GM21723 (cell line): ENCODE measurements at regions not wholly inside any gene's neighbourhood (a gene's known extent, or its start where the extent isn't known, plus 50 kb on each side); places are given as distances from the start of the nearest gene placed in this dataset.
A peak's percentile ranks its signal among the peaks of the same experiment; 100 is the strongest.

ENCODE experiments used
- ATAC-seq: cut with Tn5 transposase; IDR thresholded peaks from one replicate; pipeline ENCODE4 v1.9.1; 2021; ENCODE audit warnings: mild to moderate bottlenecking, moderate library complexity; ENCODE audit not compliant: unreplicated experiment

DNA sequence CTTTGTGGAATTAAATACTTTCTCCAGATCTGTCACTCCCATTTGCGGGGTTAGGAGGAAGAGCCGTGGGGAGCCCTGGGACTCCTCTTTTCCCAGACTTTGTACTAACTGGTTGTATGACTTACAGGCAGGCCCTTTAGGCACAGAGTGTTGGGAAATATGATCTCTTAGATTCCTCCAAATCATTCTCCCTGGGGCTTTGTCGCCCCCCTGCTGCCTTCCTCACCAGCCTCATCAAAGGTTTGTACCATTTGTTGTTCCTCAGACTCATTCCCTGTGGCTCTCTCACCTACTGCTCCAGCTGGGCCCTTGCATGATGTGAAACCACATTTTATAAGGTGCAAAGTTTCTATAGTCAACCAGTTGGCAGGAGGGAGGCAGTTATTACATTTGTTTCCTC is 56.4 kb downstream of the CRYGS start:
- no peak for ATAC-seq

DNA sequence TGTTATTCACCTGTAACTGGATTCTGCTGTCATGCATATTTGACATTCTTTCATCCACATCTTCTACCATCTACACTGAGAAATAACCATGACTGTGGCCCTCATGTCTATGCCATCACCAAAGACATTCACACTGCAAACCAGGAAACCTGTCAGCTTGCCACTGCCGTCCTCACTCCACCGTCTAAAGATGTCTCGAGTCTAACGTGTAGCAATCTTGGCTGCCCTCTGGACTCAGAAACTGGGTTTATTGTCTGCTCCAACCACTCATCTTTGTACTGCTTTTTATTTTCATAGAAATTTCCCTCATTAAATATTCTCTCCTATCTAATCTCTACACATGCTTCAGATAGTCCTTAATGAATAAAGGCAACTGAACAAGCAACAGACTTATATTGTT is 57.1 kb downstream of the CRYGS start:
- ATAC-seq = no peak

DNA sequence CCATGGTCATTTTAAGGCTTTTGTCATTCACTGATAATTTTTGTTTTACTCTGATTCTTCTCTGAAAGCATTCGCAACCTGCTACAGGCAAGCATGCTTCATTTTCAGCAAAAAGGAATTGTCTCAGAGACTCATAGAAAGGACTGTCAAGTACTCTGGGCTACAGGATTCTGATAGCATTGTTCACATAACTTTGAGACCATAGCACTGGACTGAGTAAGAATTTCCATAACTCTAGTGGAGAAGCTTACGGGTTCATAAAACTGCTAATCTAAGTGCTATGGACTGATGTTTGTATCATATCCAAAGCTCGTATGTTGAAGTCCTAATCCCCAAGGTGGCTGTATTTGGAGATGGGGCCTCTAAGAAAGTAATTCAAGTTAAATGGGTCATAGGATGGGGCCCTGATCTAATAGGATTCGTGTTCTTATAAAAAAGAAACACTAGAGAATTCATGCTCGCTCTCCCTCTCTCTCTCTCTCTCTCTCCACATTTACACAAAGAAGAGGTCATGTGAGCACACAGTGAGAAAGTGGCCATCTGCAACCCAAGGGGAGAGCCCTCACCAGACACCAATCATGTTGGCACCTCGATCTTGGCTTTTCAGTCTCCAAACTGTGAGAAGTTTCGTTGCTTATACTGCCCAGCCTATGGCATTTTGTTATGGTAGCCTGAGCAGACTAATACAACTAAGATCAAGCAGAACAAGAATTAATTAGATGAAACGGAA is 60.4 kb downstream of the CRYGS start:
- no peak for ATAC-seq

DNA sequence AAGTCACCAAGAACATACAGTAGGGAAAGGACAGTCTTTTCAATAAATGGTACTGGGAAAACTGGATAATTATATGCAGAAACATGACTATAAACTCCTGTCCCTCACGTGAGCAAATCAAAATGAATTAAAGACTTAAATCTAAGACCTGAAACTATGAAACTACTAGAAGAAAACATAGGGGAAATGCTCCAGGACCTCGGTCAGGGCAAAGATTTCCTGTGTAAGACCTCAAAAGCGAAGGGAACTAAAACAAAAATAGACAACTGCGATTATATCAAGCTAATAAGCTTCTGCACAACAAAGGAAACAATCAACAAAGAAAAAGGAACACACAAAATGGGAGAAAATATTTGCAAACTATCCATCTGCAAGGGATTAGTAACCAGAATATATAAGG is 62.7 kb downstream of the CRYGS start:
- ATAC-seq = no peak

DNA sequence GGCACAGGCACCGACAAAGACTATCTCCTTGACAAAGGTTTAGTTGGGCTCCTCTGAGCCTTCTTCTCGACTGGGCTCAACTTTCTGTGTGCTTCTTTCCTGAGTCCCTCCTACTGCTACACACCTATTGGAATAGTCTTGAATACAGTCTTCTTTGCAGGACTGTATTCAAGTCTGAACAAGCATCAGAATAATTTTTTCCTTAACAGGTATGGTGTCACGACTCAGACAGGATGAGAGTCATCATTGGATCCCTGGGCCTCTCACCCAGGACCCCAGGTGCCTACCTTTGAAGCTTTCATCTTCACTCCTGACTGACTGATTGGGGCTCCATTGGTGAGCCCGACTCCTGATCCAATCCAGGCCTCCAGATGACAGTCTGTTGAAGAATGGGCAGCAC is 66.3 kb downstream of the CRYGS start:
- no peak for ATAC-seq

DNA sequence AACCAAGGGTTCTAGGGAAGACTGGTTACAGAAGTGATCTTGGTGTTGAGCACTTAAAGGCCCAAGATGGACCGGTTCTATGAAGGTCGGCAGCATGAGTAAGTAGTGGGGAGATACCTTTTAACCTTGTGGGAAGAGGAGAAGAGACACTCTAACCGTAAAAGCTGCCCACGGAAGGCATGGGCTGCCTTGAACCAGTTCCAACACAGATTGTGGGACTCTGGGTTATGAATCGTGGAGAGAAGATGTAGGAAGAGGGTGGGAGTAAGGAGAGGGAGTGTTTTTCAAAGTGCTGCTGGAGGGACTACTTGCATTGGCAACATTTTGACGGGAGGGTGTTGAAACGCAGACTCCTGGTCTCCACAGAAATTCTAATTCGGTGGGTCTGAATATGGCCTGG is 67.1 kb downstream of the CRYGS start:
- ATAC-seq = no peak

DNA sequence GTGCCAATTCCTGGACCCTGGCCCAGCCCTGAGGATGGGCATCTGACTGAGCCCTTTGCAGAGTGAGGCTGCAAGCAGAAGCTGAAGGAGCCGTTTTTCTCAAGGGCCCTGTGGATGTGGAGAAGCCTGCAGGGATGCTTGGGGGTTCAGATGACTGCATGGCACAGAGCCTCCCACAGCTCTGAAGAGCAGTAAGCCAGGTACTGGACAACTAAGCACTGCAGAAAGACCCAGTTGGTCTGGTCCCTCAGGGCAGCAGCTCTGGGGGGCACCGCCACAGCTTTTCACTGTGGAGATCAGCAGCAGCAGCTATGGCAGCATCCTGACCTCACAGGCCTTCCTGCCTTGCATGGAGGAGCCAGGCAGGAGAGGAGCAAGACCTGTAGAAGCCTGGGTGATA is 67.6 kb downstream of the CRYGS start:
- peak; percentile 16 for ATAC-seq

DNA sequence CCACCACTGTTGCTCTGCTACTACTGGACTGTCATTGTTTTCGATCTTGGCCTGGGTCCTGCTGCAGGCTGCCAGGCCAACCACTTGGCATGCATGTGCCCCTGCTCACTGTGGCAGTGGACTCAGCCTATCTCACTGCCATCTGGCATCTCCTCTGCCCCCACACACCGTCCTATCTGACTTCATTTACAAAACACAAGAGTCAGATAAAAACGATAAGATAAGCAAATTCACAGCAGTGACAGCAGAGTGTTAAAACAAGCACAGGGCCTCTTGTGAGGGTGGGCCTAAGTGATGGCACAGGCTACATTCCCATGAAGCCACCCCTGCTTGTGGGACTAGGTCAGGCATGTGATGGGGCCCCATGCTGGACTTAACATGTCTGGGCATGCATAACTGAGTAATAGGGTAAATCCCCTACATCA is 68.1 kb downstream of the CRYGS start:
- peak; percentile 41 for ATAC-seq

DNA sequence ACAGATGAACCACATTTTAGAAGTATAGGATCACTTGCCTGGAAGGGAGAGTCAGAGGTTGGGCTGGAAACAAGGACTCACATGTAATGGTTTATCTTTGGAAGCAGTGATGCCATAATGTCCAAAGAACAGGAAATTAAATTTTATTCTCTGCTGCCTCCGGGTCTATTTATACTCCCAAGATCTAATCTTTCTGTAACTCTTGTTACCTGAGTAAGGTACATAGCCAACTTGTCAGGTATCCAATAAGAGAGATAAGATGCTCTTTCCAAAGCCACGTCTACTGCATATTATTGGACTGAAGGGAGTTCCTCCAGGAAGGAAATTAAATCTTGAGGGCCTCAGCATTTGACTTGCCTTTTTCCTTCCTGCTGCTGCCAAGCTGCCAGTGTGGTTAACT is 71.0 kb downstream of the CRYGS start:
- no peak for ATAC-seq

DNA sequence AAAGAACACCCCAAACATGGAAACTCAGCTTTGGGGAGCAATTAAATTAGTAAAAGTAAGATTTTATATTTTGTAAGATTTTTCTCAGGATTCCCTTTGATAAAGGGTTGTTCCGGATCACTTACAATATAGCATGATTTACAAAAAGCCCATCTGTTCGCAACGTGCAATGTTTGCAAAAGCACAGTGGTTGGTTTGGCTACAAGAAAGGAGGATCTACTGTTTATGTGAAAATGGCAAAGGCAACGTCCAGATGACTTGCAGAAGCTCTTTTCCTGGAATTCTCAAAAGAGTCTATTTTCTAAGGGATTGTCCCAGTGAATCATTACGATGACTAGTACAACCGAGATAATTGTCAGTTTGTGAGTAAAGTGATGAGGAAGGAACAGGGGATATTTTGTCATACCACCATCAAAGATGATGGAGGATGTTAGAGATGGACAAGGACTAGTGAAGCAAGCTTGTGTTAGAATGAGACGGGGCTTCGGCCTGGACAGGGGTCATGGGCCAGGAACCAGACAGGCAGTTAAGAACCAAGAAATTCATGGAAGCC is 71.6 kb downstream of the CRYGS start:
- ATAC-seq = no peak

DNA sequence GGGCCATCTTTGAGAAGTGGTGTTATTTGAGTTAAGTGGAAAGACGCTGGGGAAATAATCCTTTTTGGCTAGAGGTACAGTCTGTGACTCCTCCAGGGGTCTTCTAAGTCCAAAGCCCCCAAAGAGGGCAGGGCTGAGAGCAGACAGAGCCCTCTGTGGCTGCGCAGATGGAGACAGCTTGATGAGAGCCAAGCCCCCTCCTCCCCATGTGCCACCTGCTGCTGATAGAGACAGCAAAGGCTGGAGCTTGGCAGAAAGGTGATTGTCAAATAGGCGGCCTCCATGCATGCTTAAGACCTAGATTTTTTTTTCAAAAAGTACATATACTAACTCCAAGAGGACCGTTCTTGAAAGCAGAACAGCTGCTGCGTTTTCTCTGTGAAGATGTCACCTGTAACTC is 72.4 kb downstream of the CRYGS start:
- no peak for ATAC-seq

DNA sequence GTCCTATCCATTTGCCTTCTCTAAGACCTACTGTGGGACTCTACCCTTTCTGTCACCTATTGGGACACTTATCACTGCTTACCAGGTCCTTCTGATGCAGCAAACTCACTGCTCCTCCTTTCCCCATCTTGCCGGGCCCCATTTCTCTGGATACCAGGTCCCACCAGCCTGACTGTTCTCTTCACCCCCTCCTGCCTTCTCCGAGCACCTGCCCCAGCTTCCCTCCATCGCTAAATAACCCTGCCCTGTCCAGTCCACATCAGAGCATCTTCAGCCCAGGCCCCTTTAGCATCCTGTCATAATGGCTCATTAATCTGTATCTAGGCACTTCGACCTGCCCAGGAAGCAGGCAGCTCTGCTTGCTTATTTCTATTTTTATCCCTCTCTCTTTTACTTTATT is 74.7 kb downstream of the CRYGS start:
- no peak for ATAC-seq

DNA sequence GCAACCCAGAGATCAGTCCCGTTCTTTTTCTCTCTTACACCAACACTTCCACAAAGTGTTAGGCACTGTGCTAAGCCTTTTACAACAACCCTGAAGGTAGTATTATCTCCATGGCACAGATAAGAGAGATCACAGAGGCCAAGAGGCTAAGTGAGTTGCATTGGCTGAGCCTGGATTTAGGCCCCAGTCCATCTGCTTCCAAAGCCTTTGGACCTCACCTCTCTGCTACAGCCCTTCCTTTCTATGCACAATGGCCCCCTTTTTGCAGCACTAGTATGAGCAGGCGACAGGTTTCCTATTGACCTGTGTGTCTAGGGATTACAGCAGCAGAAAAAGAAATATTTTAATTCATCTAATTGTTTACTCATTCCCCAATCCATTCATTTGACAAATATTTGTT is 76.2 kb downstream of the CRYGS start:
- no peak for ATAC-seq

DNA sequence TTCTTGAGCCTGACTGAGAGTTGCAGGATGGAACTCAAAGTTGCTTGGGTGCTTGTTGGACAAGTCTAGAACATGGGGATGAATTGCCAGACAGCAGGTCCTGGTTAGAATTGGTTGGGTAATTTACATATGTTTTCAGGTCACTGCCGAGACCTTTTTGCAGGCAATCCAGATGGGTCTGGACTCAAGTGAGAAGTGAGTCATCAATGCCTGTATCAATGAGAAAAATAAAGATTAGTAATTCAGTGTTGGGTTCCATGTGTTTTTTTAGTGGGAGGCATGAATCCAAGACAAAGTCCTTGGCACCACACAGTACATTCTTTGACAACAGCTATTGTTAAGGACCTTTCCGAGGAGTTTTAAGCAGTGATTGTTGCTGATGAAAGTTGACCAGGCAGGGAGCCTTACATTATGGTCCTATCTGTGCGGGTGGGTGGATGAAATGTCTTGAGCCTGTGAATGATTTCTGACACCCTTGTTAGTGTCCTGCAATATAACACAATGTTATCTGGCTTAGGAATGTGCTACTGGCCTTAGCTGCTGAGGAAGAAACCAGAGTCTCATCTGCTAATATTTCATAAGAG is 77.7 kb downstream of the CRYGS start:
- no peak for ATAC-seq

DNA sequence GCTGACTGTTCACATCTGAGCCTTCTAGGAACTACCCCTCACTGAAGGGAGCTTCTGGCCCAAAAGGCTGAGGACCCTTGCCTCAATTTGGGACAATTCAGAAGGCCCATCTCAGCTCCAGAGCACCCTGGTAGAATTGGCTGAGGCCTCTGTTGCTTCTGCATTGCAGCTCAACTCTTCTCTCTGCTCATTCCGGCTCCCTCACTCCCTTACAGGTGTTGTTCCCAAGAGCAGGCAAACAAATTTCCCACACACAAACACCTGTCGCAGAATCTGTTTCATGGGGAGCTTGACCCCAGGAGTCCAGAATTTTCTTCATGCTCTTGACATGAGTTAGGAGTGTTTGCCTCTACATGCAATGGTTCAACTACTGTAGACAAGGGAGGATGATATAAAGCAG is 78.7 kb downstream of the CRYGS start:
- no peak for ATAC-seq

DNA sequence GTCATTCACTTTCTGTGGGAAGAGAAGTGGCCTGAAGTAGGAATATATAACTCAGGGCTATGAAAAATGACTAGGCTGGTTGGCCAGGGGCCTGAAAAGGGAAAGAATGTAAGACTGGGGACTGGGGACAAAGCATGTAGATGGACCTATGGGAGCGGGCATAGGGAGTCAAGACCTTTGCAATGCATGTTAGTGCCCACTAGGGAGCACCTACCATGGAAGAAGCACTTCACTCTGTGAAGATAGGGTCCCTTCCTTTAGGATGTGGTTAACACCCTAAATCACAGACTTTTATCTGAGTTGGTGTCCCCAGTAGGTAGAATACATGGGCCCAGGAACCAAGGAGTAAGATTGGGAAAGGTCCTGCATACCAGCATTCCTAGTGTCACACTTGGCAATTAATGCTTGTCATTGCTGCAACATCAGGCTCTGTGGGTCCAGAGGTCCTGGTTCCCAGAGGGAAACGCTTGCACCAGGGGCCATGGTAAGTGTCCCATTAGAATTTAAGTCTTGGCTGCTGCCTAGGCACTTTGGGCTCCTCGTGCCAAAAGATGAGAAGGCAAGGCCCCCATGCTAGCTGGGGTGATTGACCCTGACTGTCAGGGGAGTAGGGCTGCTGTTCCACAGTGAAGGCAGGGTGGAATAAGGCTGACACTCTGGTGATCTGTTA is 79.6 kb downstream of the CRYGS start:
- ATAC-seq = no peak

DNA sequence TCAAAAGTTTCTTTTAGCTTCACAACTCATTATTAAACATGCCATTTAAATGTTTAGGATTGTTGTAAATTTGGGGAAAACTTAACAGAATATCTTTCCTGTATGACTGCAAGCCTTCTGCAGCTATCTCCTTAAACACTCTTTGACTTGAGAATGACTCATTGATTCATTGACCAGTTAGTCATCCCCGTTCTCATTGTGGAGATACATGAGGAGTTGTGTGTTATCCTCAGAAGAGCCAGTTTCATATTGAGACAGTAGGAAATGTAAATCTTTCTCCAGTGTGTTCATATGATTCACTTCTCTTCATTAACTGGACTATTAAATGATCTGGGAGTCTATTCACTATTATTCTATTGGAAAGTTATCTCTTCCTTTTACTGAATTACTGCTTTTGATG is 83.0 kb downstream of the CRYGS start:
- ATAC-seq = no peak

DNA sequence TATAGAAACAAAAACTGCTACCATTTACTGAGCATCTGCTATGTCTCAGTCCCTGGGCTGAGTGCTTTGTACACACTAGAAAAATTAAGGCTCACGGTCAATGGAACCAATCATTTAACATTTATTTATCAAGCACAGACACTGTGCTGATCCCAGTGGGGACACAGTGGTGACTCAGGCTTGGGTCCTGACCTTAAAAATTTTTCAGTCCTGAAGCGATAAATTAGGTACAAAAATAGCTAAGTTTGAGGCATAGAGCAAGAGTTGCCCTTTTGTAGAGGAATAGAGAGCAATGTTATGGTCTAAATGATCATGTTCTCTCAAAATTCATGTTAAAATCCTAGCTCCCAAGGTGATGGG is 85.1 kb downstream of the CRYGS start:
- ATAC-seq = no peak

DNA sequence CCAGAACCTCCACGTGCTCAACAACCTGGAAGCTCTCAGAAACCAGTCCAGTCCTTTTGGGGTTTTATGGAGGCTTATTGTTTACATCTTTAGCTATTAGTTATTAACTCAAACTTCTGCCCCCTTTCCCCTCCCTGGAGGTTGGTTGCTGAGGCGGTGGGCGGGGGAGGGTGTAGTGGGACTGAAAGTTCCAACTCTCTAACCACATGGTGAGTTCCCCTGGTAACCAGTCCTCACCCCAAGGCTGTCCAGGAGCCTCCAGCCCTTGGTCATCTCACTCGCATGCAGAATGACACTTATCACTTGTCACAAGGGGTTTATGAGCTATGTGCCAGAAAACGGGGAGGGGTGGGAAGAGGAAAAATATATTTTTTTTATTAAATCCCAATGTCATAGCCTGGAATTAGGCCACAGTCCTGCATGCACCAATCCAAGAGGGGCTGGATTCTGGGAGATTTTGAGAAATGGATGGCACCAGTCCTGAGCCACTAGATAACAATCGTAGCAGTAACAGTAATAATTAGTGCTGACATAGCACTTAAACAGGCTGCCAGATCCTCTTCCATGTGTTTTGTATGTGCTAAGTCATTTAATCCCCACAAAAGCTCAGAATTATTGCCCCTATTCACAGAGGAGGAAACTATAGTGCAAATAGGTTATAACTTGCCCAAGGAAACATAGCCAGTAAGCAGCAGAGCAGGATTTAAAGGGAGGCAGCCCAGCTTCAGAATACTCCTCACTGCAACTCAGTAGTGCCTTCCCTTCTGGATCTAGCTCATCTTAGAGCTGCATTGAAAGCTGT is 85.7 kb downstream of the CRYGS start:
- ATAC-seq = no peak

DNA sequence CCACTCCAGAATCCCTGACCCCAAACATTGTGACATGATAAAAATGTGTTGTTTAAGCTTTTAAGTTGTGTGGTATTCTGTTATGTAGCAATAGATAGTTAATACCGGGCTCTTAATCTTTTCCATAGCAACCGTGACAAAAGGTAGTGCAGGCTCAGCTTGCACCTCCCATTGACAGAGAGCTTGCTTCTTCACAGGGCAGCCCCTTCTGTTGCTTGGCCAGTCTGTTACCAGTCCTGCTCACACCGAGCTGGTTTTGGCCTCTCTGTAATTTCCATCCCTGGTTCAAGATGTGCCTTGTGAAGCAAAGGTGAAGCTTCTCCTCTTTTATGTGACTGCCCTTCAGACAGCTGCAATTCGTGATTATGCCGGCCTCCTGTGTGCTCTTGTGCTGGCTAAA is 86.9 kb downstream of the CRYGS start:
- no peak for ATAC-seq

DNA sequence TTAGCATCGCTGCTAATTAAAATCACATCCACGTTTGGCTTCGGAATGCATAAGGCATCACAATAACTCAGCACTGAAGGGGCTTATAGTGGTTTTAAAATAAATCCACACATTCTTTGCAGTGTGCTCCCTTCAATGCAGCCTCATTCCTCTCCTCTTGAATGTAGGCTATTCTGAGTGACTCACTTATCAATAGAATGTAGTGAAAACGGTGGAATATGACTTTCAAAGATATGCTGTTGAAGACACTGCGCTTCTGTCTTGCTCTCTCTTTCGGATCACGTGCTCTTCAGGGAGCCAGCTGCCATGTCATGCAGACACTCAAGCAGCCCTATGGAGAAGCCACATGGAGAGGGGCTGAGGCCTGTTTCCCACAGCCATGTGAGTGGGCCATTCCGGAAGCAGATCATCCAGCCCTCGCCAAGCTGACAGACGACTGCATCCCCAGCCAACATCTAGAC is 87.4 kb downstream of the CRYGS start:
- ATAC-seq = no peak
